ENCODE measurements at regions not wholly inside any gene's neighbourhood (a gene's known extent, or its start where the extent isn't known, plus 50 kb on each side); places are given as distances from the start of the nearest gene placed in this dataset.

DNA sequence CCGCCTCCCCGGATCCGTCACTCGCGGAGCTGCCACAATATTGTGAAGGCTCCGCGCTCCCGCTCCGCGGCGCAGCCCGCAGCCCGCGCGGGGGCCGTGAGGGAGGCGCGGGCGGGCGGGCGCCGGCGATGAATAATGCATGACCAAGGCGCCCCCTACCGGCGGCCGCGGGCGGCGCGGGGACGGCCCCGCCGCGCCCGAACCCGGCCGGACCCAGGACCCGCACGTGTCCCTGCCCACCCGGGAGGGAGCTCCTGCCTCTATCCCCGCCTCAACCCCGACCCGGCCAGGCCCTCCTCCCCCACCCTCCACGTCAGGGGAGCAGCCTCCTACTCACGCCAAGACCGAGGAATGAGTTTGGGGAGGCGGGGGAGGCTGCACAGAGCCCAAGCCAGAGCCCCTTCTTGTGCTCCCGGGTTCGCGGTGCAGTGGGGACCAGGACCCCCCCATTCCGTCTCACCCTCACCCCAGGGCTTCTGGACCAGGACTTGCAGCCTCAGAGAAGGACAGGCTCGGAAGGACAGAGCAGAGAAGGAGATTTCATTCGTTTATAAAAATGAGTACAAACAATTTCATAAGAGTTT, 70.8 kb upstream of the CASZ1 start:
- no peak for TF ChIP-seq GATA3 (IDR thresholded peaks at IDR 0.05; ENCODE audit: low read depth, low read length)
- no peak for TF ChIP-seq GATA2 (IDR thresholded peaks at IDR 0.05; ENCODE audit: low read depth, low read length)

Data from SH-SY5Y (cell line).